IMR-90 (cell line): ENCODE measurements at regions not wholly inside any gene's neighbourhood (a gene's known extent, or its start where the extent isn't known, plus 50 kb on each side); places are given as distances from the start of the nearest gene placed in this dataset.

Experiments used
- ATAC-seq: fragments of 200-7000 bp; cut with Tn5 transposase; 2 replicates; pipeline ENCODE4 v1.9.1; 2020; ENCODE audit warnings: low read depth, mild to moderate bottlenecking, moderate library complexity
- BruUV-seq: library from RNA; stranded (reverse); fragments of 400-500 nt; replicated peaks from 2 replicates; lab custom pipeline; 2021; lab: Mats Ljungman, UMichigan
- CTCF ChIA-PET: fragments of 300-600 bp; formaldehyde crosslinking; extraction: SDS; loops from one replicate; lab custom pipeline; 2021; ENCODE audit warnings: antibody characterized with exemption; lab: Yijun Ruan, JAX
- POLR2A ChIA-PET: fragments of 300-600 bp; sonication (Branson Sonifier 250); formaldehyde crosslinking; loops from one replicate; lab custom pipeline; 2022; ENCODE audit warnings: antibody characterized with exemption; ENCODE audit not compliant: unreplicated experiment; lab: Charles Lee
- DNase-seq: peaks from one replicate; pipeline ENCODE4 v3.0.0; 2013
- H2AFZ ChIP-seq: replicated peaks from 2 replicates; pipeline ENCODE3; 2013; ENCODE audit warnings: low read length, mild to moderate bottlenecking; ENCODE audit not compliant: poor library complexity
- H2AK5ac ChIP-seq: 2 replicates; pipeline ENCODE4 v1.6.1; 2013; ENCODE audit warnings: low read depth, low read length, inconsistent platforms
- H2AK9ac ChIP-seq: replicated peaks from 2 replicates; pipeline ENCODE3; 2013; ENCODE audit warnings: mild to moderate bottlenecking, low read depth, low read length, moderate library complexity; ENCODE audit not compliant: poor library complexity
- H2BK120ac ChIP-seq: 2 replicates; pipeline ENCODE4 v1.6.1; 2013; ENCODE audit warnings: low read depth, low read length, inconsistent platforms
- H2BK15ac ChIP-seq: 3 replicates; pipeline ENCODE4 v1.6.1; 2013; ENCODE audit warnings: low read depth, low read length, inconsistent platforms
- H2BK20ac ChIP-seq: 2 replicates; pipeline ENCODE4 v1.6.1; 2013; ENCODE audit warnings: low read depth, mild to moderate bottlenecking, inconsistent platforms, low read length, moderate library complexity
- H2BK5ac ChIP-seq: 2 replicates; pipeline ENCODE4 v1.6.1; 2013; ENCODE audit warnings: mild to moderate bottlenecking, low read depth, low read length, inconsistent platforms; ENCODE audit not compliant: poor library complexity, severe bottlenecking
- H3K14ac ChIP-seq: replicated peaks from 2 replicates; pipeline ENCODE4 v1.6.1; 2013; ENCODE audit warnings: low read depth, low read length, inconsistent platforms
- H3K18ac ChIP-seq: 2 replicates; pipeline ENCODE4 v1.6.1; 2013; ENCODE audit warnings: low read depth, low read length, control low read depth
- H3K23ac ChIP-seq: 2 replicates; pipeline ENCODE4 v1.6.1; 2013; ENCODE audit warnings: low read depth, low read length, inconsistent platforms
- H3K27ac ChIP-seq: 2 replicates; pipeline ENCODE4 v1.5.1; 2013; ENCODE audit warnings: mild to moderate bottlenecking, control low read depth, low read length; ENCODE audit not compliant: insufficient read depth
- H3K27me3 ChIP-seq: 2 replicates; pipeline ENCODE4 v1.6.1; 2013; ENCODE audit warnings: low read length; ENCODE audit not compliant: control insufficient read depth, insufficient read depth
- H3K36me3 ChIP-seq: 2 replicates; pipeline ENCODE4 v1.6.1; 2013; ENCODE audit warnings: low read length, mixed read lengths; ENCODE audit not compliant: control insufficient read depth, insufficient read depth
- H3K4ac ChIP-seq: 2 replicates; pipeline ENCODE4 v1.6.1; 2013; ENCODE audit warnings: low read depth, low read length, inconsistent platforms
- H3K4me1 ChIP-seq: 2 replicates; pipeline ENCODE4 v1.6.1; 2013; ENCODE audit warnings: low read length, mixed read lengths; ENCODE audit not compliant: control insufficient read depth, insufficient read depth
- H3K4me2 ChIP-seq: 2 replicates; pipeline ENCODE4 v1.6.1; 2013; ENCODE audit warnings: low read depth, mild to moderate bottlenecking, control low read depth, low read length, moderate library complexity
- H3K4me3 ChIP-seq: 2 replicates; pipeline ENCODE4 v1.5.1; 2013; ENCODE audit warnings: low read depth, mild to moderate bottlenecking, control low read depth, low read length, moderate library complexity; ENCODE audit not compliant: insufficient read depth
- H3K56ac ChIP-seq: 2 replicates; pipeline ENCODE4 v1.6.1; 2013; ENCODE audit warnings: low read length, inconsistent platforms; ENCODE audit not compliant: insufficient read depth; ENCODE audit errors: extremely low read depth
- H3K79me1 ChIP-seq, 2 experiments: 2 replicates each; pipeline ENCODE4 v1.6.1; 2013; ENCODE audit warnings: low read length in 2 of 2, inconsistent platforms in 1 of 2, low read depth in 1 of 2
- H3K9ac ChIP-seq: 2 replicates; pipeline ENCODE4 v1.6.1; 2013; ENCODE audit warnings: low read depth, low read length, control low read depth
- H3K9me1 ChIP-seq: 2 replicates; pipeline ENCODE4 v1.6.1; 2013; ENCODE audit warnings: low read length, inconsistent platforms; ENCODE audit not compliant: insufficient read depth
- H3K9me3 ChIP-seq: 2 replicates; pipeline ENCODE4 v1.6.1; 2013; ENCODE audit warnings: low read length; ENCODE audit not compliant: control insufficient read depth, insufficient read depth
- H4K20me1 ChIP-seq: 2 replicates; pipeline ENCODE4 v1.6.1; 2013; ENCODE audit warnings: low read length, inconsistent platforms; ENCODE audit not compliant: insufficient read depth
- H4K5ac ChIP-seq: 2 replicates; pipeline ENCODE4 v1.6.1; 2013; ENCODE audit warnings: mild to moderate bottlenecking, low read depth, low read length, control low read depth
- H4K8ac ChIP-seq, 2 experiments: 2 replicates each; pipeline ENCODE4 v1.6.1; 2013; ENCODE audit warnings: low read depth in 2 of 2, low read length in 2 of 2, control low read depth in 1 of 2, inconsistent platforms in 1 of 2
- H4K91ac ChIP-seq: 2 replicates; pipeline ENCODE4 v1.6.1; 2013; ENCODE audit warnings: low read depth, low read length, inconsistent platforms; ENCODE audit not compliant: insufficient read depth
- CEBPB ChIP-seq: IDR thresholded peaks from 2 replicates; pipeline ENCODE4 v1.6.1; 2012; ENCODE audit warnings: low read depth, low read length, improper control_type of control experiment
- FOS ChIP-seq: fragments of 150-350 bp; IDR thresholded peaks from 2 replicates; pipeline ENCODE4 v1.6.1; 2016; ENCODE audit warnings: low read depth, low read length
- NFE2L2 ChIP-seq: fragments of 150-350 bp; IDR thresholded peaks from 2 replicates; pipeline ENCODE4 v1.6.1; 2016; ENCODE audit warnings: low read depth, mild to moderate bottlenecking, low read length
- WGBS, 2 experiments: methylation state at CpG; one replicate each; pipeline versions ENCODE4 v1.1.5 to v1.1.7; 2013; ENCODE audit warnings: missing lambda C conversion rate in 2 of 2; ENCODE audit not compliant: insufficient read length in 1 of 2; ENCODE audit errors: extremely low coverage in 2 of 2; 5-methylcytosine and 5-hydroxymethylcytosine counted together
- dilution Hi-C: fragments of 300-500 bp; cut with HindIII; formaldehyde crosslinking; loops from one replicate; pipeline ENCODE4 v1.14.3; 2018; ENCODE audit warnings: low sequenced_read_pairs; ENCODE audit not compliant: unreplicated experiment
- in situ Hi-C: fragments of 300-500 bp; cut with MboI; formaldehyde crosslinking; loops from 3 replicates; pipeline ENCODE4 v1.14.3; 2019; ENCODE audit warnings: low sequenced_read_pairs, inconsistent platforms, mixed read lengths
- intact Hi-C: fragments of 100-400 bp; cut with micrococcal nuclease; formaldehyde crosslinking; loops from 2 replicates; pipeline ENCODE4 v1.10.0; 2022
- TF ChIP-seq, protein P1 (sequence below): fragments of 150-350 bp; IDR thresholded peaks from 2 replicates; pipeline ENCODE4 v1.6.1; 2017; ENCODE audit warnings: mild to moderate bottlenecking, antibody characterized with exemption, low read length, low read depth

DNA sequence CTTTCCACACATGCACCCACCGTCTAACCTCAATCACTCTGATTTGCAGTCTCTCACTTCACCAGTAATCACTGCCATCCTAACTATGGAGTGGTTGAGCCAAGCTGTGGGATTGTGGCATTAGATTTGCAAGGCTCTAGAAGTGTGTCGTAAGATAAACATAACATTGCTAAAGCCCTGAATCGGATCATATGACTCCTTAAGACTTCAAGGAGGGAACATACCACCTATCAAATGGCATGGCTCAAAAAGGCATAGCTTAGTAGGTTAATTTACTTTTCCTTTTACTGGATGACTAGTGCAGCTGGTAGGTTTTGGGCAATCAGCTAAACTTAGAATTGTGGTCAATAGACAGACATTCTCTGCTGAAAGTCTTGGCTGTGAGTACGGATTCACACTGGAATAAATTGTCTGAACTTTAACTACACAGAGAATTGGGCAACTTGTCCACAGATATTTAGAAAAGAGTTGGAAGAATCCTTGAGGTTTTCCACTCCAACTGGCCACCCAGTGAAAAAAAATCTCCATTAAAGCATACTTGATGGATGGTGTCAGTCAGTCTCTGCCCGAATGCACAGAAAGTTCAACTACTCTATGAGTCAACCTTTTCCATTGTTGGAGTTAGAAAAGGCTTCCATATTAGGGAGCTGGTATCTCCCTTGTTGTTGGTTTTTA lies 476.7 kb upstream of the CBLB start:
- Histone ChIP-seq H3K14ac (no peak overlapping the region), H2AFZ (no peak overlapping the region), H3K27me3 (no peaks in the 10 kb centered on the region), H2AK5ac (no peak overlapping the region), H3K23ac (peak overlapping the region; percentile 13; the same call in 1 of the 2 replicates), H2BK20ac (peak overlapping the region; percentile 58), H2AK9ac (no peak overlapping the region), H3K18ac (peak overlapping the region; percentile 2; the same call in 1 of the 2 replicates), H3K36me3 (no peaks in the 10 kb centered on the region), H3K9ac (no peak overlapping the region), H4K8ac (peak overlapping the region in 1 of 2 experiments; percentile 1; a peak in 1 of 4 replicates), H3K4me1 (peaks cover 2% of the 10 kb centered on the region; the same call in 1 of the 2 replicates), H3K4me2 (peak overlapping the region; percentile 7; the same call in 1 of the 2 replicates), H3K9me3 (no peaks in the 10 kb centered on the region), H4K20me1 (no peaks in the 10 kb centered on the region), H3K4me3 (no peak overlapping the region), H3K27ac (peak overlapping the region; percentile 5; the same call in 1 of the 2 replicates), H4K91ac (no peak overlapping the region), H3K79me1 (no peaks in the 10 kb centered on the region), H3K56ac (no peak overlapping the region), H2BK120ac (peak overlapping the region; percentile 6), H4K5ac (no peak overlapping the region; the same call in 1 of the 2 replicates), H2BK15ac (no peak overlapping the region), H2BK5ac (peak overlapping the region; percentile 94), H3K9me1 (no peaks in the 10 kb centered on the region), H3K4ac (peak overlapping the region; percentile 17; the same call in 1 of the 2 replicates)
- no CpG with 5 or more reads among the region's 5 CpGs for WGBS, 2 experiments
- in situ Hi-C loops (no loop called here), dilution Hi-C loops (no loop called here), intact Hi-C loops (loop anchor here (5.0 kb wide), 2 partner anchors 478 to 648 kb away; partner anchors contain the start of gene CBLB)
- no TSS peak for BruUV-seq
- POLR2A ChIA-PET: no interaction called here
- peak; percentile 93 for DNase-seq
- peak; percentile 95 for ATAC-seq
- CTCF ChIA-PET: interaction anchor here (0.8 kb wide), 1 partner anchor 264 kb away, joined by 4 read pairs; no protein-coding TSS in a partner anchor
- TF ChIP-seq CEBPB: peak; percentile 97
- TF ChIP-seq NFE2L2: no peak
- TF ChIP-seq, protein P1, sequence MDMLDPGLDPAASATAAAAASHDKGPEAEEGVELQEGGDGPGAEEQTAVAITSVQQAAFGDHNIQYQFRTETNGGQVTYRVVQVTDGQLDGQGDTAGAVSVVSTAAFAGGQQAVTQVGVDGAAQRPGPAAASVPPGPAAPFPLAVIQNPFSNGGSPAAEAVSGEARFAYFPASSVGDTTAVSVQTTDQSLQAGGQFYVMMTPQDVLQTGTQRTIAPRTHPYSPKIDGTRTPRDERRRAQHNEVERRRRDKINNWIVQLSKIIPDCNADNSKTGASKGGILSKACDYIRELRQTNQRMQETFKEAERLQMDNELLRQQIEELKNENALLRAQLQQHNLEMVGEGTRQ: peak; percentile 63; the same call in 1 of the 2 replicates
- TF ChIP-seq FOS: 0 out of 2 replicates have a peak, but pooled peaks have one; percentile 3
